Endothelial cell of umbilical vein (primary cell): ENCODE measurements at regions not wholly inside any gene's neighbourhood (a gene's known extent, or its start where the extent isn't known, plus 50 kb on each side); places are given as distances from the start of the nearest gene placed in this dataset.

ENCODE experiments used
- BruUV-seq: library from RNA; stranded (reverse); fragments of 400-500 nt; replicated peaks from 2 replicates; lab custom pipeline; 2021; lab: Mats Ljungman, UMichigan
- CTCF ChIA-PET: fragments of 300-600, 350-600 bp; sonication (Branson Sonifier 250); formaldehyde crosslinking; loops from one replicate; lab custom pipeline; 2021; ENCODE audit warnings: antibody characterized with exemption, inconsistent platforms; lab: Charles Lee
- POLR2A ChIA-PET: fragments of 300-600, 350-600 bp; sonication (Branson Sonifier 250); formaldehyde crosslinking; loops from one replicate; lab custom pipeline; 2021; ENCODE audit warnings: antibody characterized with exemption, inconsistent platforms; lab: Charles Lee
- DNase-seq: peaks from one replicate; pipeline ENCODE4 v3.0.0-alpha.2; 2011; ENCODE audit warnings: low read depth, low spot score
- FAIRE-seq: peaks from 2 replicates; lab custom pipeline; 2011; peaks lifted over from hg19 to GRCh38; lab: Jason Lieb, UNC
- H2AFZ ChIP-seq: 2 replicates; pipeline ENCODE4 v1.6.0; 2012; ENCODE audit warnings: low read depth, low read length, control low read depth, inconsistent platforms
- H3K27ac ChIP-seq: 2 replicates; pipeline ENCODE4 v1.5.1; 2011; ENCODE audit warnings: low read depth, mild to moderate bottlenecking, control low read depth, low read length, moderate library complexity; ENCODE audit not compliant: insufficient read depth
- H3K27me3 ChIP-seq, 2 experiments: 2 replicates each; pipeline versions ENCODE4 v1.6.0 to v1.6.1; 2011; ENCODE audit warnings: low read length in 2 of 2, mixed read lengths in 1 of 2; ENCODE audit not compliant: control insufficient read depth in 2 of 2, insufficient read depth in 2 of 2
- H3K36me3 ChIP-seq, 2 experiments: 2 replicates in 1 of 2; 3 replicates in 1 of 2; pipeline ENCODE4 v1.5.1; 2011; ENCODE audit warnings: low read length in 2 of 2, mild to moderate bottlenecking in 1 of 2, moderate library complexity in 1 of 2; ENCODE audit not compliant: control insufficient read depth in 2 of 2, insufficient read depth in 2 of 2; ENCODE audit errors: extremely low read depth in 1 of 2
- H3K4me1 ChIP-seq: 3 replicates; pipeline ENCODE4 v1.5.1; 2011; ENCODE audit warnings: mild to moderate bottlenecking, low read length; ENCODE audit not compliant: control insufficient read depth, insufficient read depth; ENCODE audit errors: extremely low read depth
- H3K4me2 ChIP-seq: 2 replicates; pipeline ENCODE4 v1.6.1; 2011; ENCODE audit warnings: low read length, control low read depth, mixed read lengths; ENCODE audit not compliant: insufficient read depth
- H3K4me3 ChIP-seq, 3 experiments: fragments of 200-600 bp in 1 of 3; sonication (generic), shearing (Covaris generic) in 1 of 3; replicated peaks in 1 of 3; 2 replicates each; pipeline ENCODE4 v1.5.1; 2011 to 2016; ENCODE audit warnings: control low read depth in 3 of 3, low read length in 3 of 3, mild to moderate bottlenecking in 2 of 3, inconsistent platforms in 1 of 3, low read depth in 1 of 3, moderate library complexity in 1 of 3; ENCODE audit not compliant: insufficient read depth in 1 of 3
- H3K79me2 ChIP-seq: 2 replicates; pipeline ENCODE4 v1.6.0; 2012; ENCODE audit warnings: low read length, inconsistent platforms; ENCODE audit not compliant: control insufficient read depth, insufficient read depth
- H3K9ac ChIP-seq: replicated peaks from 2 replicates; pipeline ENCODE3; 2011; ENCODE audit warnings: low read length, control low read depth; ENCODE audit not compliant: insufficient read depth; ENCODE audit errors: extremely low read depth
- H3K9me1 ChIP-seq: replicated peaks from 3 replicates; pipeline ENCODE4 v1.6.0; 2011; ENCODE audit warnings: mild to moderate bottlenecking, low read length; ENCODE audit not compliant: control insufficient read depth, insufficient read depth; ENCODE audit errors: extremely low read depth
- H3K9me3 ChIP-seq: replicated peaks from 2 replicates; pipeline ENCODE4 v1.5.1; 2012; ENCODE audit warnings: low read length, inconsistent platforms; ENCODE audit not compliant: control insufficient read depth, insufficient read depth
- H4K20me1 ChIP-seq: replicated peaks from 2 replicates; pipeline ENCODE3; 2011; ENCODE audit warnings: mild to moderate bottlenecking, low read length; ENCODE audit not compliant: control insufficient read depth, insufficient read depth; ENCODE audit errors: extremely low read depth
- CTCF ChIP-seq, 2 donors: IDR thresholded peaks; 1 replicate in 1 of 2; 2 replicates in 1 of 2; pipeline ENCODE4 v1.5.1; 2011; ENCODE audit warnings: low read length in 2 of 2, mild to moderate bottlenecking in 2 of 2, moderate library complexity in 2 of 2, control low read depth in 1 of 2, inconsistent platforms in 1 of 2, low read depth in 1 of 2; ENCODE audit not compliant: insufficient read depth in 1 of 2; ENCODE audit errors: extremely low read depth in 1 of 2
- EZH2 ChIP-seq: IDR thresholded peaks from 2 replicates; pipeline ENCODE4 v1.6.1; 2012; ENCODE audit warnings: borderline replicate concordance, low read depth, mild to moderate bottlenecking, moderate library complexity, low read length, inconsistent platforms; ENCODE audit not compliant: severe bottlenecking
- FOS ChIP-seq: IDR thresholded peaks from 2 replicates; pipeline ENCODE4 v1.6.1; 2011; ENCODE audit warnings: mild to moderate bottlenecking, low read length, moderate library complexity, borderline replicate concordance; ENCODE audit not compliant: insufficient read depth
- GATA2 ChIP-seq: IDR thresholded peaks from 2 replicates; pipeline ENCODE4 v1.7.0; 2011; ENCODE audit warnings: low read depth, mild to moderate bottlenecking, moderate library complexity, mixed read lengths, low read length; ENCODE audit not compliant: insufficient read length, insufficient read depth
- JUN ChIP-seq: IDR thresholded peaks from 2 replicates; pipeline ENCODE4 v1.6.1; 2011; ENCODE audit warnings: borderline replicate concordance, low read depth; ENCODE audit not compliant: insufficient read length, insufficient read depth
- MAX ChIP-seq: IDR thresholded peaks from 2 replicates; pipeline ENCODE4 v1.6.1; 2011; ENCODE audit not compliant: insufficient read depth, insufficient read length
- MYC ChIP-seq: IDR thresholded peaks from one replicate; pipeline ENCODE4 v1.6.1; 2011; ENCODE audit warnings: mild to moderate bottlenecking, low read depth, low read length
- POLR2A ChIP-seq: IDR thresholded peaks from 2 replicates; pipeline ENCODE4 v1.6.1; 2012; ENCODE audit warnings: low read depth, mild to moderate bottlenecking, control low read depth, low read length
- POLR2AphosphoS5 ChIP-seq: IDR thresholded peaks from 2 replicates; pipeline ENCODE4 v1.6.1; 2012; ENCODE audit warnings: low read depth, mild to moderate bottlenecking, control low read depth, low read length, moderate library complexity; ENCODE audit not compliant: insufficient read depth
- dilution Hi-C: fragments of 300-500 bp; cut with MboI; formaldehyde crosslinking; loops from one replicate; pipeline ENCODE4 v1.15.0; 2019; ENCODE audit warnings: low sequenced_read_pairs; ENCODE audit not compliant: extremely low pct_ligation_motif_present
- intact Hi-C: fragments of 100-400 bp; cut with micrococcal nuclease; formaldehyde crosslinking; loops from one replicate; pipeline ENCODE4 v1.10.0; 2022

GRCh38 chr18:70907673-70908072, 618.8 kb downstream of the SOCS6 start:
- Histone ChIP-seq H3K4me2 (no peak overlapping the region), H3K4me3 (no peak overlapping the region), H3K27me3 (no peaks in the 10 kb centered on the region), H3K36me3 (no peaks in the 10 kb centered on the region), H3K9me3 (no peaks in the 10 kb centered on the region), H2AFZ (no peak overlapping the region), H3K79me2 (no peaks in the 10 kb centered on the region), H4K20me1 (no peaks in the 10 kb centered on the region), H3K9me1 (no peaks in the 10 kb centered on the region), H3K27ac (no peak overlapping the region), H3K9ac (no peak overlapping the region), H3K4me1 (no peaks in the 10 kb centered on the region)
- POLR2A ChIA-PET = no interaction called here
- dilution Hi-C loops = no loop called here
- TF ChIP-seq MAX (no peak), FOS (peak; percentile 12)
- CTCF ChIA-PET = interaction anchor here (1.1 to 1.5 kb wide), 5 partner anchors 13 to 1637 kb away, joined by 3 to 6 read pairs (median 4); partner anchors contain the start of gene CBLN2
- BruUV-seq = no TSS peak
- FAIRE-seq (no peak), DNase-seq (peak; percentile 55)
- intact Hi-C loops = no loop called here

- Histone ChIP-seq H3K27me3 (no peaks in the 10 kb centered on the region), H3K9ac (no peak overlapping the region), H3K27ac (no peak overlapping the region), H3K4me2 (no peak overlapping the region), H3K79me2 (no peaks in the 10 kb centered on the region), H3K36me3 (no peaks in the 10 kb centered on the region), H3K4me1 (no peaks in the 10 kb centered on the region), H3K9me1 (no peaks in the 10 kb centered on the region), H4K20me1 (no peaks in the 10 kb centered on the region), H2AFZ (no peak overlapping the region), H3K4me3 (no peak overlapping the region), H3K9me3 (no peaks in the 10 kb centered on the region)
- ChIA-PET CTCF (no interaction called here), POLR2A (no interaction called here)
- BruUV-seq = no TSS peak
- TF ChIP-seq JUN = no peak
- no peak for TF ChIP-seq POLR2AphosphoS5
- TF ChIP-seq CTCF (IDR thresholded peaks at IDR 0.05; ENCODE audit: extremely low read depth in 1 of 2, insufficient read depth in 1 of 2, low read depth in 1 of 2, low read length in 2 of 2) = no peak
- TF ChIP-seq GATA2 = no peak
- TF ChIP-seq POLR2A = no peak
- TF ChIP-seq EZH2 = no peak
- no peak for TF ChIP-seq MYC
- TF ChIP-seq FOS = no peak
- TF ChIP-seq MAX = no peak
- no peak for DNase-seq
- intact Hi-C loops = no loop called here
- dilution Hi-C loops = no loop called here
- FAIRE-seq = no peak
Measured at GRCh38 chr18:70892381-70892780, 603.5 kb downstream of the SOCS6 start.
